H9 (cell line): ENCODE measurements at regions not wholly inside any gene's neighbourhood (a gene's known extent, or its start where the extent isn't known, plus 50 kb on each side); places are given as distances from the start of the nearest gene placed in this dataset.

Experiments used
- DNase-seq: peaks from one replicate; pipeline ENCODE4 v3.0.0-alpha.2; 2017
- H2AFZ ChIP-seq: one replicate; pipeline ENCODE4 v1.6.1; 2013; ENCODE audit warnings: mild to moderate bottlenecking, low read length, control low read depth, moderate library complexity
- H2AK5ac ChIP-seq: 2 replicates; pipeline ENCODE4 v1.6.1; 2013; ENCODE audit warnings: low read length, control low read depth, mixed read lengths; ENCODE audit not compliant: insufficient read length
- H2BK120ac ChIP-seq: one replicate; pipeline ENCODE4 v1.6.1; 2013; ENCODE audit warnings: low read depth, mild to moderate bottlenecking, low read length, control low read depth, inconsistent platforms; ENCODE audit not compliant: poor library complexity, severe bottlenecking
- H2BK12ac ChIP-seq: 2 replicates; pipeline ENCODE4 v1.6.1; 2013; ENCODE audit warnings: low read length, control low read depth, mixed read lengths, low read depth; ENCODE audit not compliant: insufficient read length
- H2BK15ac ChIP-seq: 2 replicates; pipeline ENCODE4 v1.6.1; 2013; ENCODE audit warnings: low read depth, low read length, control low read depth
- H2BK20ac ChIP-seq: one replicate; pipeline ENCODE4 v1.6.1; 2013; ENCODE audit warnings: low read depth, mild to moderate bottlenecking, low read length, control low read depth, inconsistent platforms; ENCODE audit not compliant: poor library complexity, severe bottlenecking
- H2BK5ac ChIP-seq: 2 replicates; pipeline ENCODE4 v1.6.1; 2013; ENCODE audit warnings: low read length, control low read depth, mixed read lengths; ENCODE audit not compliant: insufficient read length
- H3K14ac ChIP-seq: 2 replicates; pipeline ENCODE4 v1.6.1; 2013; ENCODE audit warnings: low read length, control low read depth; ENCODE audit not compliant: insufficient read depth
- H3K18ac ChIP-seq: 2 replicates; pipeline ENCODE4 v1.6.1; 2013; ENCODE audit warnings: low read depth, mild to moderate bottlenecking, mixed read lengths, low read length, control low read depth; ENCODE audit not compliant: insufficient read length
- H3K23ac ChIP-seq: 2 replicates; pipeline ENCODE4 v1.6.1; 2013; ENCODE audit warnings: low read length, control low read depth, mixed read lengths, low read depth; ENCODE audit not compliant: insufficient read length
- H3K23me2 ChIP-seq: 2 replicates; pipeline ENCODE4 v1.6.1; 2013; ENCODE audit warnings: low read depth, mild to moderate bottlenecking, mixed read lengths, low read length, control low read depth; ENCODE audit not compliant: insufficient read length, poor library complexity, severe bottlenecking
- H3K27ac ChIP-seq: 2 replicates; pipeline ENCODE4 v1.5.1; 2013; ENCODE audit warnings: low read length, control low read depth, mixed read lengths, low read depth; ENCODE audit not compliant: insufficient read length
- H3K27me3 ChIP-seq: 2 replicates; pipeline ENCODE4 v1.6.1; 2013; ENCODE audit warnings: low read length, control low read depth, inconsistent platforms; ENCODE audit not compliant: insufficient read depth
- H3K4ac ChIP-seq: 2 replicates; pipeline ENCODE4 v1.6.1; 2013; ENCODE audit warnings: low read depth, mild to moderate bottlenecking, control low read depth, inconsistent platforms, low read length, moderate library complexity
- H3K4me1 ChIP-seq: 2 replicates; pipeline ENCODE4 v1.6.1; 2013; ENCODE audit warnings: low read length, control low read depth, inconsistent platforms; ENCODE audit not compliant: insufficient read depth
- H3K4me2 ChIP-seq: 2 replicates; pipeline ENCODE4 v1.6.1; 2013; ENCODE audit warnings: low read length, control low read depth, mixed read lengths; ENCODE audit not compliant: insufficient read length, insufficient read depth
- H3K56ac ChIP-seq: 2 replicates; pipeline ENCODE4 v1.6.1; 2013; ENCODE audit warnings: low read depth, mild to moderate bottlenecking, mixed read lengths, low read length, control low read depth; ENCODE audit not compliant: insufficient read length
- H3K79me1 ChIP-seq: 2 replicates; pipeline ENCODE4 v1.6.1; 2013; ENCODE audit warnings: low read depth, mild to moderate bottlenecking, moderate library complexity, low read length, control low read depth, inconsistent platforms; ENCODE audit not compliant: insufficient read depth, poor library complexity, severe bottlenecking
- H3K79me2 ChIP-seq: 2 replicates; pipeline ENCODE4 v1.6.1; 2013; ENCODE audit warnings: low read length, control low read depth, inconsistent platforms; ENCODE audit not compliant: insufficient read depth
- H3K9ac ChIP-seq: 2 replicates; pipeline ENCODE4 v1.6.1; 2013; ENCODE audit warnings: low read length, control low read depth, mixed read lengths; ENCODE audit not compliant: insufficient read length; ENCODE audit errors: extremely low read depth
- H3K9me3 ChIP-seq: one replicate; pipeline ENCODE4 v1.6.1; 2013; ENCODE audit warnings: low read depth, low read length, inconsistent platforms; ENCODE audit not compliant: control insufficient read depth
- H3T11ph ChIP-seq: one replicate; pipeline ENCODE4 v1.6.1; 2013; ENCODE audit warnings: mild to moderate bottlenecking, low read length, control low read depth, inconsistent platforms
- H4K20me1 ChIP-seq: one replicate; pipeline ENCODE4 v1.6.1; 2013; ENCODE audit not compliant: control insufficient read depth, insufficient read length, insufficient read depth
- H4K5ac ChIP-seq: 2 replicates; pipeline ENCODE4 v1.6.1; 2013; ENCODE audit warnings: low read depth, mild to moderate bottlenecking, mixed read lengths, low read length, control low read depth; ENCODE audit not compliant: insufficient read length
- H4K8ac ChIP-seq: replicated peaks from 2 replicates; pipeline ENCODE4 v1.6.1; 2013; ENCODE audit warnings: low read length, control low read depth, mixed read lengths, low read depth; ENCODE audit not compliant: insufficient read length
- H4K91ac ChIP-seq: 2 replicates; pipeline ENCODE4 v1.6.1; 2013; ENCODE audit warnings: low read depth, mild to moderate bottlenecking, moderate library complexity, mixed read lengths, low read length, control low read depth; ENCODE audit not compliant: insufficient read length
- H3K27ac Mint-ChIP-seq, 3 experiments: 2 replicates in 2 of 3; 3 replicates in 1 of 3; pipeline ENCODE4 v1.8.0; 2020 to 2021; ENCODE audit warnings: mixed read lengths in 3 of 3, mild to moderate bottlenecking in 1 of 3, moderate library complexity in 1 of 3
- H3K27me3 Mint-ChIP-seq: 2 replicates; pipeline ENCODE4 v1.8.0; 2021; ENCODE audit warnings: low read depth, mild to moderate bottlenecking, moderate library complexity, mixed read lengths
- H3K36me3 Mint-ChIP-seq, 3 experiments: 2 replicates in 2 of 3; 3 replicates in 1 of 3; pipeline ENCODE4 v1.8.0; 2020 to 2021; ENCODE audit warnings: low read depth in 3 of 3, mixed read lengths in 3 of 3; ENCODE audit not compliant: insufficient read depth in 1 of 3
- H3K4me1 Mint-ChIP-seq, 2 experiments: 2 replicates each; pipeline ENCODE4 v1.8.0; 2020; ENCODE audit warnings: mixed read lengths in 2 of 2
- H3K4me3 Mint-ChIP-seq, 2 experiments: 2 replicates in 1 of 2; 3 replicates in 1 of 2; pipeline ENCODE4 v1.8.0; 2020 to 2021; ENCODE audit warnings: mild to moderate bottlenecking in 2 of 2, mixed read lengths in 2 of 2, moderate library complexity in 1 of 2
- H3K9me3 Mint-ChIP-seq, 2 experiments: 2 replicates in 1 of 2; 3 replicates in 1 of 2; pipeline ENCODE4 v1.8.0; 2020; ENCODE audit warnings: mild to moderate bottlenecking in 2 of 2, mixed read lengths in 2 of 2, moderate library complexity in 1 of 2
- CTCF ChIP-seq: fragments of 200-600 bp; sonication (generic); conservative IDR thresholded peaks from 3 replicates; pipeline ENCODE4 v1.8.0; 2021; ENCODE audit warnings: antibody characterized with exemption, mild to moderate bottlenecking
- WGBS: extraction: QIAGEN DNeasy Blood & Tissue Kit; methylation state at CpG from one replicate; pipeline ENCODE4 v1.1.7; 2013; ENCODE audit warnings: missing lambda C conversion rate, low lambda C conversion rate, mixed read lengths; ENCODE audit not compliant: insufficient read length; ENCODE audit errors: extremely low coverage; 5-methylcytosine and 5-hydroxymethylcytosine counted together

GRCh38 chr1:218990019-218990418 is 183.7 kb upstream of the LYPLAL1 start:
- no peak overlapping the region for H3K9ac ChIP-seq
- no peak overlapping the region for H2BK15ac ChIP-seq
- no peak overlapping the region for H3K18ac ChIP-seq
- no peak overlapping the region for H4K5ac ChIP-seq
- no peaks in the 10 kb centered on the region for H3K23me2 ChIP-seq
- H2BK5ac ChIP-seq = no peak overlapping the region
- no peak overlapping the region for H3K23ac ChIP-seq
- no peak overlapping the region for H3K4ac ChIP-seq
- no peak overlapping the region for H2BK12ac ChIP-seq
- no peaks in the 10 kb centered on the region for H3K27me3 ChIP-seq
- no peak overlapping the region for H4K8ac ChIP-seq
- H3K14ac ChIP-seq = no peak overlapping the region; the same call in 1 of the 2 replicates
- H3K56ac ChIP-seq = no peak overlapping the region
- H3K79me2 ChIP-seq = no peaks in the 10 kb centered on the region
- Mint-ChIP-seq H3K36me3 (no peaks in the 10 kb centered on the region), H3K4me1 (no peaks in the 10 kb centered on the region), H3K4me3 (no peak overlapping the region), H3K27ac (no peak overlapping the region; a peak in 1 of 7 replicates), H3K27me3 (no peaks in the 10 kb centered on the region), H3K9me3 (peaks cover 4% of the 10 kb centered on the region in 2 experiments; a peak in 1 of 5 replicates)
- DNase-seq = no peak
- WGBS = no CpG with 5 or more reads among the region's 1 CpG
- H2AK5ac ChIP-seq = no peak overlapping the region
- H3K4me2 ChIP-seq = no peak overlapping the region
- no peak overlapping the region for H3T11ph ChIP-seq
- no peaks in the 10 kb centered on the region for H3K79me1 ChIP-seq
- no peak overlapping the region for H4K91ac ChIP-seq
- H3K4me1 ChIP-seq = no peaks in the 10 kb centered on the region
- H2AFZ ChIP-seq = no peak overlapping the region
- no peak overlapping the region for H2BK120ac ChIP-seq
- no peaks in the 10 kb centered on the region for H4K20me1 ChIP-seq
- no peak for TF ChIP-seq CTCF
- H3K9me3 ChIP-seq = no peaks in the 10 kb centered on the region
- no peak overlapping the region for H2BK20ac ChIP-seq
- no peak overlapping the region for H3K27ac ChIP-seq
